ENCODE measurements at regions not wholly inside any gene's neighbourhood (a gene's known extent, or its start where the extent isn't known, plus 50 kb on each side); places are given as distances from the start of the nearest gene placed in this dataset.
A peak's percentile ranks its signal among the peaks of the same experiment; 100 is the strongest.

DNA sequence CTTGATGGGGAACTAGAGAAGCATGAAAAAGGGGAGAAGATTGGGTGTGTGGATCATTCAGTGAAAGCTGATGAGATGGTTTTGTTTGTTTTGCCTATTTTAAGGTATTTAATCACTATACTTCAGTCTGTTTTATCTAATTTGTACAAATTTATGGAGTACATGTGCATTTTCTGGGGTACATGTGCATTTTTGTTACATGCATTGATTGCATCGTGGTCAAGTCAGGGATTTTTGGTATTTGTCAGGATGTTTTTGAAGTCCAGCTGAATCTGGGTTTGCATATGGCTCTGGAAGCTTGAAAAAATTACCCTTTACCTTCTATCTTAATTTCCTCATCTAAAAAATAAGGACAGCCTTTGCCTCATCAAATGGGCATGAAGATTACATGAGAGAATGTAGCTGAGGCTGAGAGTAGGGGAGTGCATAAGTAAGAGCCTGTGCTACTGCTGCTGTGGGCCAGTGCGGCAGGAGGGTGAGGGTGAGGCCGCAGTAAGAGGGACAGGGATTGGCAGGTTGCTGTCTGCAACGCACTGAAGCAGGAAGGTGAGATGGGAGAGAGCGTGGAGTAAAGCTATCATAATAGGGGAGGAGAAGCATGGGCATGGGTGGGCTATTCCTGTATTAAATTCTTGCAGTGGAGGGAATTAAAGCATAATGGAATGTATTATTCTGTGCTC lies 139.8 kb downstream of the NPR3 start:
- Histone ChIP-seq H3K27ac (no peak overlapping the region), H3K4me3 (ENCODE audit: low read depth, low read length) (no peak overlapping the region), H3K36me3 (replicated peaks) (no peaks in the 10 kb centered on the region), H3K27me3 (replicated peaks) (no peaks in the 10 kb centered on the region)
- no peak for DNase-seq
- in situ Hi-C loops (cut with HindIII; ENCODE audit: low pct_ligation_motif_present, low sequenced_read_pairs) = no loop called here
- TF ChIP-seq, protein P1, sequence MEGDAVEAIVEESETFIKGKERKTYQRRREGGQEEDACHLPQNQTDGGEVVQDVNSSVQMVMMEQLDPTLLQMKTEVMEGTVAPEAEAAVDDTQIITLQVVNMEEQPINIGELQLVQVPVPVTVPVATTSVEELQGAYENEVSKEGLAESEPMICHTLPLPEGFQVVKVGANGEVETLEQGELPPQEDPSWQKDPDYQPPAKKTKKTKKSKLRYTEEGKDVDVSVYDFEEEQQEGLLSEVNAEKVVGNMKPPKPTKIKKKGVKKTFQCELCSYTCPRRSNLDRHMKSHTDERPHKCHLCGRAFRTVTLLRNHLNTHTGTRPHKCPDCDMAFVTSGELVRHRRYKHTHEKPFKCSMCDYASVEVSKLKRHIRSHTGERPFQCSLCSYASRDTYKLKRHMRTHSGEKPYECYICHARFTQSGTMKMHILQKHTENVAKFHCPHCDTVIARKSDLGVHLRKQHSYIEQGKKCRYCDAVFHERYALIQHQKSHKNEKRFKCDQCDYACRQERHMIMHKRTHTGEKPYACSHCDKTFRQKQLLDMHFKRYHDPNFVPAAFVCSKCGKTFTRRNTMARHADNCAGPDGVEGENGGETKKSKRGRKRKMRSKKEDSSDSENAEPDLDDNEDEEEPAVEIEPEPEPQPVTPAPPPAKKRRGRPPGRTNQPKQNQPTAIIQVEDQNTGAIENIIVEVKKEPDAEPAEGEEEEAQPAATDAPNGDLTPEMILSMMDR (IDR thresholded peaks at IDR 0.05; ENCODE audit: low read depth, low read length, missing control alignments) = no peak

DNA sequence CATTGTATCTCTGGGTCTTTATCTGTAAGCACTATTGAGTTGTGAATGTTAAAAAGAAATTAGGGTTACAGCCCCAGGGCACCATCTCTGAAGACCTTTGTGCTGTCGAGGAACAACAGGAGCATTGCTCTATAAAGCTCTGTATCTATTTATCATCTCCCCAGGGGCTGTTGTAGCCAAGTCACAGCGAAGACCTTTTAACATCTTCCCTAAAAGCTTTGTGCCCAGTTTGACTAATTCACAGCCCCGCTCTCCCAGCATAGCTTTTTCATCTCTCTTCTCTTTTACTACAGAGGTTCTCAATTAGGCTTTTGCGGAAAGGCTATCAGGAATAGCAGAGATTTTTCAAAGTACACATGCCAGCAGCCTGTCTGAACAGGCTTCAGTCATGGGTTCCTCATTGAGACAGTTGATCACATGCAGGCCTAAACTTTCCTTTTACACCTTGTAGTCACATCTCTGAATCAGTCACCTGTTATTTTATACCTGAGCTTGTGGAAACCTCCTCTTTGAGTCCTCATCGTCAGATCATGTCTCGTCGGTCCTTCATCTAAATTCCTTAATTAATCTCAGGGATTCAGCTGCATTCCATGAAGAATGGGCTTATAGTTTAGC lies 140.5 kb downstream of the NPR3 start:
- Histone ChIP-seq H3K27ac (no peak overlapping the region), H3K36me3 (replicated peaks) (no peaks in the 10 kb centered on the region), H3K27me3 (replicated peaks) (no peaks in the 10 kb centered on the region), H3K4me3 (ENCODE audit: low read depth, low read length) (no peak overlapping the region)
- TF ChIP-seq, protein P1 (IDR thresholded peaks at IDR 0.05; ENCODE audit: low read depth, low read length, missing control alignments) = no peak
- DNase-seq = no peak
- in situ Hi-C loops (cut with HindIII; ENCODE audit: low pct_ligation_motif_present, low sequenced_read_pairs) = no loop called here

DNA sequence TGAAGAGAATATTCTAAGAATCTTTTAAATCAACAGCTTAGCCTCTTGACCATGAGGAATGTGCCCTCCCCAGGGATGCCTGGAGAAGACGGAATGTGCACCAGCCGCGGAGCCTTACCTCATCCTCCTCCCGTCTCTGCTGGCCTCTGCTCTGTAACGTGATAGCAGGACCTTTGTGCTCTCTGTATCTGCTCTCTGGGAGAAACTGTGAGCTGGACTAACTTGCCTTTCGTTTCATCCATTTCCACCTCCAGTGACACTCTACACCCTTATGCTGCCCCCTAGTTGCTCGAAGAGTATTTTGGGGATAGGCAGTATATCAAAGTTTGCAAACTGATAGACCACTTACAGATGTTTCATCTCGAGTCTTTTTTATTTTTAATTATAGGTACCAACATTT lies 141.4 kb downstream of the NPR3 start:
- Histone ChIP-seq H3K36me3 (replicated peaks) (no peaks in the 10 kb centered on the region), H3K27ac (peak overlapping the region; percentile 29), H3K27me3 (replicated peaks) (no peaks in the 10 kb centered on the region), H3K4me3 (ENCODE audit: low read depth, low read length) (no peak overlapping the region)
- TF ChIP-seq, protein P1 (IDR thresholded peaks at IDR 0.05; ENCODE audit: low read depth, low read length, missing control alignments) = peak; percentile 62
- in situ Hi-C loops (cut with HindIII; ENCODE audit: low pct_ligation_motif_present, low sequenced_read_pairs) = no loop called here
- DNase-seq = peak; percentile 90

DNA sequence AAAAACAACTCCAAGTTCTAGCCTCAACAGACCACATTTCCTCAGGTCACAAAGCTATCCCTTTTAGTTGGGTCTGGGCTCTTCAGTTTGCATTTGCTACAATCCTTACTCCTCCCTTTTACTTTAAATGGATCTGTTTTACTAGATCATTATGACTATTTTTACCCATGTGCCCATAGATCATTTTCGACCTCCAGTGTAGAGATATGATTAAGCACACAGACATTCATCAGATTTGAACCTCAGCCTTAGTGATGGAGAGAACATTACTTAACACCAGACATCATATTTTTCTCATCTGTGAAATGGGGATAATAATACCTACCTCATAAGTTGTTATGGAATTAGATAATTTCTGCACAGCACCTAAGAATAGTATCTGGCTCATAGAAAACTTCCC lies 141.9 kb downstream of the NPR3 start:
- peak overlapping the region; percentile 29 for H3K27ac ChIP-seq
- no peak overlapping the region for H3K4me3 ChIP-seq (ENCODE audit: low read depth, low read length)
- no peaks in the 10 kb centered on the region for H3K36me3 ChIP-seq (replicated peaks)
- no peaks in the 10 kb centered on the region for H3K27me3 ChIP-seq (replicated peaks)
- TF ChIP-seq, protein P1 (IDR thresholded peaks at IDR 0.05; ENCODE audit: low read depth, low read length, missing control alignments) = no peak
- DNase-seq = no peak
- in situ Hi-C loops (cut with HindIII; ENCODE audit: low pct_ligation_motif_present, low sequenced_read_pairs) = no loop called here

DNA sequence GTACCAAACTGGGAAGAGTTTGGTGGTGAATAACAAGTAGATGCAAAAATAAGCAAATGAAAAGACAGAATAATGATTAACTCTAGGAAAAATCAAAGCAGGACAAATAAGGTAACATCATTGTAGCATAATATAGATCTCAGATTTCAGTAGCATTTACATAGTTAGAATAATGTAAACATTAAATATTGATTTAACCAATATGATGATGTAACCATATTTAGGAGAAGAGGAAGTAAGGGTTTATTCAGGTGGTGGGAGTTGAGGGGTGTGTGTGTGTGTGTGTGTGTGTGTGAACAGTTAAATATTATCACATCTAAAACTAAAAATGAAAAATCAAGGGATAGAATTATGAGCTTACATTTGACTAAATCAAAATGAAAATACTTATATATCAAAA lies 143.4 kb downstream of the NPR3 start:
- Histone ChIP-seq H3K27me3 (replicated peaks) (no peaks in the 10 kb centered on the region), H3K27ac (no peak overlapping the region), H3K36me3 (replicated peaks) (no peaks in the 10 kb centered on the region), H3K4me3 (ENCODE audit: low read depth, low read length) (no peak overlapping the region)
- DNase-seq = no peak
- TF ChIP-seq, protein P1 (IDR thresholded peaks at IDR 0.05; ENCODE audit: low read depth, low read length, missing control alignments) = no peak
- in situ Hi-C loops (cut with HindIII; ENCODE audit: low pct_ligation_motif_present, low sequenced_read_pairs) = no loop called here

All from brain microvascular endothelial cell (primary cell).